GM12892 (cell line): ENCODE measurements at regions not wholly inside any gene's neighbourhood (a gene's known extent, or its start where the extent isn't known, plus 50 kb on each side); places are given as distances from the start of the nearest gene placed in this dataset.

Experiments
- POLR2A ChIP-seq: IDR thresholded peaks from 2 replicates; pipeline ENCODE4 v1.6.1; 2011; ENCODE audit warnings: low read depth, low read length, control low read depth
- POLR2AphosphoS5 ChIP-seq: IDR thresholded peaks from 2 replicates; pipeline ENCODE4 v1.6.1; 2011; ENCODE audit warnings: low read depth, low read length, control low read depth
- TAF1 ChIP-seq: IDR thresholded peaks from 2 replicates; pipeline ENCODE4 v1.6.1; 2011; ENCODE audit warnings: low read depth, mild to moderate bottlenecking, control low read depth, low read length, borderline replicate concordance

DNA sequence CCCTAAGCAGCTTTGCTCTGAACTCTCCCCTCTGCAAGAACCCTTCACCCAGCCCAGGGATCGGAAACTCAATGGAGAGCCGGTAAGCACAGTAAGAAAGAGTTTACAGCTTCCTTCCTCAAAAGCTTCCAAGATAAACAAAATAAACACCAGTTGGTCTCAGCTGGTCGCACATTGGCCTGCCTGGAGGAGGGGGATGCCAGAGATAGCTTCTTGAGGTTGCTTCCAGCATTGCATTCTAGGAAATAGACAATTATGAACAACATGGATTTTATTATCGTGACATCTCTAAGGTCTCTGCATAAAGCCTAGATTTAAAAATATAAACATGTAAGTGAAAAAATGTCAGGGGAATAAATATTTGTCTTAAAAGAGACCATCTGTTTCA, 141.5 kb upstream of the PKDCC start:
- TF ChIP-seq POLR2A (no peak), POLR2AphosphoS5 (no peak), TAF1 (no peak)
